ENCODE measurements at regions not wholly inside any gene's neighbourhood (a gene's known extent, or its start where the extent isn't known, plus 50 kb on each side); places are given as distances from the start of the nearest gene placed in this dataset.

DNA sequence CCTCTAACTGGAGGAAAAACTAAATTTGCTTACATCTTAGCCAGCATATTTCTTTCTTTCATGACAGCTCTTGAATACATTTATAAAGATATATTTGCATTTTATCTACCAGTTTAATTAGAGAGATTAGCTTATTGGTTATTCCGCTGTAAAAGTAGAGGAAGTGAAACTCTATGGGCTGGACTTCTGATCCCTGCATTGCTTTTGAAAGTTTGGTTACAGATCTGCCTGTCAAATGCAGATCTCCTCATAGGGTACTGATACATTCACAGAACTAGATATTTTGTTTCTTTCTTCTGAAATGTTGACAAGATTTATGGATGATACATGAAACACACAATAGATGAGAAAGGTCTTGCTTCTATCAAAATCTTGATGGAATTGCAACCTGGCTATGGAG lies 581.4 kb upstream of the AADAT start:
- Histone ChIP-seq H3K27me3 (no peaks in the 10 kb centered on the region), H3K4me1 (no peaks in the 10 kb centered on the region), H3K4me3 (no peak overlapping the region), H3K9me3 (no peaks in the 10 kb centered on the region), H3K36me3 (no peaks in the 10 kb centered on the region), H3K27ac (no peak overlapping the region)
- no peak for DNase-seq (ENCODE audit: low spot score in 2 of 2)
- TF ChIP-seq POLR2AphosphoS5 (IDR thresholded peaks at IDR 0.05) (no peak), POLR2A (IDR thresholded peaks at IDR 0.05) (no peak)
- intact Hi-C loops (cut with DNase I; ENCODE audit: low total_unique reads): no loop called here

DNA sequence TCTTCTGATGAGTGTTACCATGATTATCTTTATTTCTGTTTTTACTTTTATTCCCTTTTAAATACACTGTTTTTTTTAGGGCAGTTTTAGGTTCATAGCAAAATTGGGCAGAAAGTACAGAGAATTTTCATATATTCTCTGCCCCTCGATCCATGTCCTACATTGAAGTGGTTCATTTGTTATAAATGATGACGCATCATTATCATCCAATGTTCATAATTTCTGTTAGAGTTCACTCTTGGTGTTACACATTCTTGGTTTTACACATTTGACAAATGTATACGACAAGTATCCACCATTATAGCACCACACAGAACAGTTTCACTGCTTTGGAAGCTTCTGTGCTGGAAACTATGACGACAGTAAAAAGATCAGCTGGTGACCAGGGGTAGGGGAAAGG lies 578.1 kb upstream of the AADAT start:
- no peak overlapping the region for H3K27ac ChIP-seq
- H3K4me1 ChIP-seq: no peaks in the 10 kb centered on the region
- no peak overlapping the region for H3K4me3 ChIP-seq
- DNase-seq (ENCODE audit: low spot score in 2 of 2): no peak
- H3K36me3 ChIP-seq: no peaks in the 10 kb centered on the region
- H3K27me3 ChIP-seq: no peaks in the 10 kb centered on the region
- intact Hi-C loops (cut with DNase I; ENCODE audit: low total_unique reads): no loop called here
- TF ChIP-seq, protein P1, sequence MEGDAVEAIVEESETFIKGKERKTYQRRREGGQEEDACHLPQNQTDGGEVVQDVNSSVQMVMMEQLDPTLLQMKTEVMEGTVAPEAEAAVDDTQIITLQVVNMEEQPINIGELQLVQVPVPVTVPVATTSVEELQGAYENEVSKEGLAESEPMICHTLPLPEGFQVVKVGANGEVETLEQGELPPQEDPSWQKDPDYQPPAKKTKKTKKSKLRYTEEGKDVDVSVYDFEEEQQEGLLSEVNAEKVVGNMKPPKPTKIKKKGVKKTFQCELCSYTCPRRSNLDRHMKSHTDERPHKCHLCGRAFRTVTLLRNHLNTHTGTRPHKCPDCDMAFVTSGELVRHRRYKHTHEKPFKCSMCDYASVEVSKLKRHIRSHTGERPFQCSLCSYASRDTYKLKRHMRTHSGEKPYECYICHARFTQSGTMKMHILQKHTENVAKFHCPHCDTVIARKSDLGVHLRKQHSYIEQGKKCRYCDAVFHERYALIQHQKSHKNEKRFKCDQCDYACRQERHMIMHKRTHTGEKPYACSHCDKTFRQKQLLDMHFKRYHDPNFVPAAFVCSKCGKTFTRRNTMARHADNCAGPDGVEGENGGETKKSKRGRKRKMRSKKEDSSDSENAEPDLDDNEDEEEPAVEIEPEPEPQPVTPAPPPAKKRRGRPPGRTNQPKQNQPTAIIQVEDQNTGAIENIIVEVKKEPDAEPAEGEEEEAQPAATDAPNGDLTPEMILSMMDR (IDR thresholded peaks at IDR 0.05): no peak
- TF ChIP-seq POLR2A (IDR thresholded peaks at IDR 0.05) (no peak), POLR2AphosphoS5 (IDR thresholded peaks at IDR 0.05) (no peak)
- no peaks in the 10 kb centered on the region for H3K9me3 ChIP-seq

DNA sequence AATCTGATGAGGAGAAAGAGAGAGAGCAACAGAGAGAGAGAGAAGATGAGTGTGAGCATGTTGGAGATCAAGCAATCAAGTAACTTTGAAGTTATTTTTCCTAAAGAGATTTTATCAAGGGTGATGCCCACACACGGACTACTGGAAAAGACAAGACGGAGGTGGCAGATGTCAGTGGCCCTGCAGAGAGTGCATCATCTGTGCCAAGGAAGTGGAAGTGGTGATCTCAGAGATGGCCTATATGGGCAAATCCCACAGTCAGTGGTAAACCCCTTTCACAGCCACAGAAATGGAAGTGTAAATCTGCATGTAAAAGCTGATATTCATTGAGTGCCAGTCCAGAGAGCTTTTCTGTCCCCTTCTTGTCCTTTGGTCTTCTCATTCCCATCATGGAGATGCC lies 577.2 kb upstream of the AADAT start:
- H3K4me3 ChIP-seq: no peak overlapping the region
- no peaks in the 10 kb centered on the region for H3K4me1 ChIP-seq
- intact Hi-C loops (cut with DNase I; ENCODE audit: low total_unique reads): no loop called here
- DNase-seq (ENCODE audit: low spot score in 2 of 2): no peak
- no peaks in the 10 kb centered on the region for H3K36me3 ChIP-seq
- H3K27me3 ChIP-seq: no peaks in the 10 kb centered on the region
- TF ChIP-seq POLR2A (IDR thresholded peaks at IDR 0.05): no peak
- no peak for TF ChIP-seq POLR2AphosphoS5 (IDR thresholded peaks at IDR 0.05)
- TF ChIP-seq, protein P1 (IDR thresholded peaks at IDR 0.05): no peak
- H3K27ac ChIP-seq: no peak overlapping the region
- H3K9me3 ChIP-seq: no peaks in the 10 kb centered on the region

DNA sequence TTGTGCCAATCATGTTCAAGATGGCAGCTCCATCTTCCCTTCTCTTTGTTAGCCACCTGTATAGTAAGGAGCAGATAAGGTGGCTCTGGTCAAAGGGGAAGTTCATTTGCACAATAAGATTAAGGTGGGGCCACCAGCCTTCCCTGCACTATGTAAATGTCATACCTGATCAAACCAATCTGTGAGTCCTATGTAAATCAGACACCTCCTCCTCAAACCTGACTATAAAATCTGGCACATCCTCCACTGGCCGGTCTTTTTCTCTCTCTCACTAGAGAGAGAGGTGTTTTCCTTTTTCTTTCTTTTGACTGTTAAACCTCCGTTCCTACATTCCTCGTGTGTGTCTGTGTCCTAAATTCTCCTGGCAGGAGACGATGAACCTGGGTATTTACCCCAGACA lies 572.5 kb upstream of the AADAT start:
- DNase-seq (ENCODE audit: low spot score in 2 of 2): no peak

DNA sequence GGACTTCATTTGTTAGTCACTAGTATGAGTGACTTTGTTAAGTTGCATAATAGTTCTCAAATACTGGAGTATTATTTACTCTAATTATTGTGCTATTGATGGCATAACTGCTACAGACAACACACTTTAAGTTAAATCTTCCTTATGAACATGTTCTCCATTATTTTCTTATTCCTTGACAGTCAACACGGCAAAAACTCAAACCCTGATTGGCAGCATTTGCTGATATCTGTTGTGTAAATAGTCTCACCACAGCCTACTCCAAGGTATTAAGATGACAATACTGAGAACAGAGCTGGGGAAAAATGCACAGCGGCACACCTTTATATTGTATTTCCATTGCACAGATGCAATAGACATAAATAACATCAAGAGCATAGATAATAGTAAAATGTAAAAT lies 568.0 kb upstream of the AADAT start:
- H3K27ac ChIP-seq: no peak overlapping the region

More for the DNA sequence above, 572.5 kb upstream of the AADAT start:
- Histone ChIP-seq H3K27ac (no peak overlapping the region), H3K4me3 (no peak overlapping the region), H3K4me1 (no peaks in the 10 kb centered on the region), H3K36me3 (no peaks in the 10 kb centered on the region), H3K9me3 (no peaks in the 10 kb centered on the region), H3K27me3 (no peaks in the 10 kb centered on the region)
- TF ChIP-seq POLR2AphosphoS5 (IDR thresholded peaks at IDR 0.05) (no peak), POLR2A (IDR thresholded peaks at IDR 0.05) (no peak)
- TF ChIP-seq, protein P1 (IDR thresholded peaks at IDR 0.05): no peak
- intact Hi-C loops (cut with DNase I; ENCODE audit: low total_unique reads): no loop called here

More for the DNA sequence above, 568.0 kb upstream of the AADAT start:
- Histone ChIP-seq H3K36me3 (no peaks in the 10 kb centered on the region), H3K9me3 (no peaks in the 10 kb centered on the region), H3K4me1 (no peaks in the 10 kb centered on the region), H3K27me3 (no peaks in the 10 kb centered on the region), H3K4me3 (no peak overlapping the region)
- no peak for DNase-seq (ENCODE audit: low spot score in 2 of 2)
- TF ChIP-seq, protein P1 (IDR thresholded peaks at IDR 0.05): no peak
- TF ChIP-seq POLR2A (IDR thresholded peaks at IDR 0.05): no peak
- TF ChIP-seq POLR2AphosphoS5 (IDR thresholded peaks at IDR 0.05): no peak
- intact Hi-C loops (cut with DNase I; ENCODE audit: low total_unique reads): no loop called here

All from breast epithelium (tissue), 4 donors.